PC-9 (cell line): ENCODE measurements at regions not wholly inside any gene's neighbourhood (a gene's known extent, or its start where the extent isn't known, plus 50 kb on each side); places are given as distances from the start of the nearest gene placed in this dataset.

Experiments
- BruUV-seq: library from RNA; stranded (reverse); fragments of 400-500 nt; replicated peaks from 2 replicates; lab custom pipeline; 2021; lab: Mats Ljungman, UMichigan
- CTCF ChIA-PET: fragments of 300-600 bp; sonication (Branson Sonifier 250); formaldehyde crosslinking; loops from one replicate; lab custom pipeline; 2022; ENCODE audit warnings: antibody characterized with exemption; lab: Charles Lee
- POLR2A ChIA-PET: fragments of 300-600 bp; sonication (Branson Sonifier 250); formaldehyde crosslinking; loops from one replicate; lab custom pipeline; 2022; ENCODE audit warnings: antibody characterized with exemption; ENCODE audit not compliant: unreplicated experiment; lab: Charles Lee
- DNase-seq, 2 experiments: peaks; one replicate each; pipeline versions ENCODE4 v3.0.0 to v3.0.0-alpha.2; 2015 to 2022; ENCODE audit warnings: mixed read lengths in 1 of 2
- H2AFZ ChIP-seq: fragments of 200-600 bp; sonication (generic); 2 replicates; pipeline ENCODE4 v1.8.1; 2017; ENCODE audit warnings: antibody characterized with exemption
- H3F3A ChIP-seq: fragments of 200-600 bp; sonication (generic); 2 replicates; pipeline ENCODE4 v1.8.1; 2017; ENCODE audit warnings: antibody characterized with exemption, mild to moderate bottlenecking, low read depth; ENCODE audit not compliant: insufficient read depth
- H3K27ac ChIP-seq: fragments of 200-600 bp; sonication (generic); 2 replicates; pipeline ENCODE4 v1.6.1; 2016; ENCODE audit warnings: mixed run types
- H3K27me3 ChIP-seq: fragments of 200-600 bp; sonication (generic); 2 replicates; pipeline ENCODE4 v1.6.1; 2016; ENCODE audit warnings: low read depth, mixed run types; ENCODE audit not compliant: insufficient read depth
- H3K36me3 ChIP-seq: fragments of 200-600 bp; sonication (generic); 2 replicates; pipeline ENCODE4 v1.6.1; 2016; ENCODE audit warnings: low read depth, mixed run types
- H3K4me1 ChIP-seq: fragments of 200-600 bp; sonication (generic); replicated peaks from 2 replicates; pipeline ENCODE4 v1.6.1; 2016; ENCODE audit warnings: mixed run types; ENCODE audit not compliant: insufficient read depth
- H3K4me2 ChIP-seq: fragments of 200-600 bp; sonication (generic); 2 replicates; pipeline ENCODE4 v1.6.1; 2017; ENCODE audit warnings: mixed run types
- H3K4me3 ChIP-seq: fragments of 200-600 bp; sonication (generic); 2 replicates; pipeline ENCODE4 v1.6.1; 2016; ENCODE audit warnings: mixed run types
- H3K79me2 ChIP-seq: fragments of 200-600 bp; sonication (generic); 2 replicates; pipeline ENCODE4 v1.6.1; 2017; ENCODE audit warnings: low read depth, mixed run types
- H3K9me2 ChIP-seq: fragments of 200-600 bp; sonication (generic); 2 replicates; pipeline ENCODE4 v1.8.1; 2017; ENCODE audit warnings: mild to moderate bottlenecking; ENCODE audit not compliant: insufficient read depth
- H3K9me3 ChIP-seq: fragments of 200-600 bp; sonication (generic); 2 replicates; pipeline ENCODE4 v1.8.1; 2016; ENCODE audit warnings: low read depth; ENCODE audit not compliant: insufficient read depth
- H4K20me1 ChIP-seq: fragments of 200-600 bp; sonication (generic); 2 replicates; pipeline ENCODE4 v1.8.1; 2017; ENCODE audit not compliant: insufficient read depth
- EZH2 ChIP-seq: fragments of 200-600 bp; sonication (generic); IDR thresholded peaks from 2 replicates; pipeline ENCODE4 v1.8.0; 2017; ENCODE audit warnings: antibody characterized with exemption, low read depth
- intact Hi-C: fragments of 100-400 bp; cut with micrococcal nuclease; formaldehyde crosslinking; loops from one replicate; pipeline ENCODE4 v1.10.0; 2022; ENCODE audit not compliant: unreplicated experiment
- TF ChIP-seq, protein P1 (sequence below): fragments of 200-600 bp; sonication (generic); conservative IDR thresholded peaks from 2 replicates; pipeline ENCODE4 v1.6.1; 2017; ENCODE audit warnings: mixed run types, antibody characterized with exemption, mild to moderate bottlenecking, moderate library complexity

DNA sequence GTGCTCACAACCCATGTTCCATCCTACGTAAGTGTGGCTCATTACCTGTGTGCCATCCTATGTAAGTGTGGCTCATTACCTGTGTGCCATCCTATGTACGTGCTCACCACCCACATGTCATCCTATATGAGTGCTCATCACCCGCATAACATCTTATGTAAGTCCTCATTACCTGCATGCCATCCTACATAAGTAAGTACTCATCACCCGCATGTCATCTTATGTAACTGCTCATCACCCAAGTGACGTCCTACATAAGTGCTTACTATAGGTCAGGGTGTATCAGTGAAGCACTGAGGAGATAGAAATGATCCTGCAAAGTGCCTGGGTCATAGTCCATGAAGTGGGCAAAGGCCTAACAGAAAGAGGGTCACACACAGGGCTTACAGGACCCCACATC lies 93.1 kb downstream of the AXIN2 start:
- no peak for DNase-seq
- BruUV-seq, result no TSS peak
- H3K4me2 ChIP-seq, result no peak overlapping the region

DNA sequence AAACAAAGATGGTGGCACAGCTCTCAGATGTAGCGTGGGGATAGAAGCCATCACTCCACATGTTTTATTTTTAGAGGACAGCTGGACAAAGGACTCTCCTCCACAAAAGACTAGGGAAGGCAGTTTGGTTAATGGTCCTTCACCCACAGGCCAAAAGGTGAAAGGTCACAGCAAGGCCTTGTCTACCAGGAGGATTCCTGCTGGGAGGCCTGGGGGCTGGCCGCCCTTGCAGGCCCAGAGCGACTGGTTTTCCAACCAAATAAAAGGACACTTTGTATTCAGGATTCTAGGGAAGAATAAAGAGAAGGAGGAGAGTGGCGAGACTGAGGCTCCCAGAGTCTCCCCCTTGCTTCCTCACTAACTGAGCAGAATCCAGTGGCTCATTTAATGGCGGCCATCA lies 94.3 kb downstream of the AXIN2 start:
- Histone ChIP-seq H3K27ac (no peak overlapping the region), H2AFZ (no peak overlapping the region), H3K27me3 (no peaks in the 10 kb centered on the region), H3K4me2 (no peak overlapping the region), H3K36me3 (no peaks in the 10 kb centered on the region), H3F3A (peaks cover 13% of the 10 kb centered on the region), H4K20me1 (no peaks in the 10 kb centered on the region), H3K4me3 (no peak overlapping the region), H3K4me1 (peaks cover 24% of the 10 kb centered on the region), H3K9me2 (no peaks in the 10 kb centered on the region), H3K79me2 (no peaks in the 10 kb centered on the region), H3K9me3 (no peaks in the 10 kb centered on the region)
- no peak for TF ChIP-seq EZH2
- TF ChIP-seq, protein P1, sequence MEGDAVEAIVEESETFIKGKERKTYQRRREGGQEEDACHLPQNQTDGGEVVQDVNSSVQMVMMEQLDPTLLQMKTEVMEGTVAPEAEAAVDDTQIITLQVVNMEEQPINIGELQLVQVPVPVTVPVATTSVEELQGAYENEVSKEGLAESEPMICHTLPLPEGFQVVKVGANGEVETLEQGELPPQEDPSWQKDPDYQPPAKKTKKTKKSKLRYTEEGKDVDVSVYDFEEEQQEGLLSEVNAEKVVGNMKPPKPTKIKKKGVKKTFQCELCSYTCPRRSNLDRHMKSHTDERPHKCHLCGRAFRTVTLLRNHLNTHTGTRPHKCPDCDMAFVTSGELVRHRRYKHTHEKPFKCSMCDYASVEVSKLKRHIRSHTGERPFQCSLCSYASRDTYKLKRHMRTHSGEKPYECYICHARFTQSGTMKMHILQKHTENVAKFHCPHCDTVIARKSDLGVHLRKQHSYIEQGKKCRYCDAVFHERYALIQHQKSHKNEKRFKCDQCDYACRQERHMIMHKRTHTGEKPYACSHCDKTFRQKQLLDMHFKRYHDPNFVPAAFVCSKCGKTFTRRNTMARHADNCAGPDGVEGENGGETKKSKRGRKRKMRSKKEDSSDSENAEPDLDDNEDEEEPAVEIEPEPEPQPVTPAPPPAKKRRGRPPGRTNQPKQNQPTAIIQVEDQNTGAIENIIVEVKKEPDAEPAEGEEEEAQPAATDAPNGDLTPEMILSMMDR, result no peak
- no peak for DNase-seq
- intact Hi-C loops, result no loop called here
- CTCF ChIA-PET, result no interaction called here
- POLR2A ChIA-PET, result no interaction called here
- no TSS peak for BruUV-seq

More for the DNA sequence above, 93.1 kb downstream of the AXIN2 start:
- no peak overlapping the region for H3K4me3 ChIP-seq
- H3K9me3 ChIP-seq, result no peaks in the 10 kb centered on the region
- TF ChIP-seq, protein P1, result no peak
- TF ChIP-seq EZH2, result no peak
- H3K27me3 ChIP-seq, result no peaks in the 10 kb centered on the region
- H3K4me1 ChIP-seq, result peaks cover 13% of the 10 kb centered on the region
- POLR2A ChIA-PET, result no interaction called here
- intact Hi-C loops, result no loop called here
- no peaks in the 10 kb centered on the region for H3K36me3 ChIP-seq
- H3K9me2 ChIP-seq, result no peaks in the 10 kb centered on the region
- no peak overlapping the region for H3K27ac ChIP-seq
- no peak overlapping the region for H2AFZ ChIP-seq
- H3K79me2 ChIP-seq, result no peaks in the 10 kb centered on the region
- CTCF ChIA-PET, result no interaction called here
- H3F3A ChIP-seq, result peaks cover 5% of the 10 kb centered on the region; the same call in 1 of the 2 replicates
- H4K20me1 ChIP-seq, result no peaks in the 10 kb centered on the region

DNA sequence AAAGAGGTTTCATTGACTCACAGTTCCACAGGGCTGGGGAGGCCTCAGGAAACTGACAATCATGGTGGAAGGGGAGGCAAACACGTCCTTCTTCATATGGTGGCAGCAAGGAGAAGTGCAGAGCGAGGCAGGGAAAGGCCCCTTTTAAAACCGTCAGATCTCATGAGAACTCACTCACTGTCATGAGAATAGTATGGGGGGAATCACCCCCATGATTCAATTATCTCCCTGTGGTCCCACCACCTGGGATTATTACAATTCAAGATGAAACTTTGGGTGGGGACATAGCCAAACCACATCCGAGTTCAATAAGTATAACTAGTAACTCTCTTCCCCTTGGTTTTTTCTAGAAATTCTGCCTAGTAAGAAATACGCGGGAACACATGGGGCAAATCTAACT lies 94.9 kb downstream of the AXIN2 start:
- Histone ChIP-seq H3K36me3 (no peaks in the 10 kb centered on the region), H2AFZ (no peak overlapping the region), H3K27ac (no peak overlapping the region), H3K9me2 (no peaks in the 10 kb centered on the region), H4K20me1 (no peaks in the 10 kb centered on the region), H3K9me3 (no peaks in the 10 kb centered on the region), H3K79me2 (no peaks in the 10 kb centered on the region), H3K4me3 (no peak overlapping the region), H3K4me2 (no peak overlapping the region), H3K27me3 (no peaks in the 10 kb centered on the region), H3F3A (peaks cover 18% of the 10 kb centered on the region), H3K4me1 (peaks cover 30% of the 10 kb centered on the region)
- POLR2A ChIA-PET, result no interaction called here
- CTCF ChIA-PET, result no interaction called here
- no peak for DNase-seq
- no TSS peak for BruUV-seq
- TF ChIP-seq, protein P1, result no peak
- TF ChIP-seq EZH2, result no peak
- intact Hi-C loops, result no loop called here
